GM10266 (cell line): ENCODE measurements at regions not wholly inside any gene's neighbourhood (a gene's known extent, or its start where the extent isn't known, plus 50 kb on each side); places are given as distances from the start of the nearest gene placed in this dataset.

Source experiments
- DNase-seq: peaks from one replicate; pipeline ENCODE4 v3.0.0; 2012; ENCODE audit errors: extremely low spot score
- TF ChIP-seq, protein P1 (sequence below): IDR thresholded peaks from 2 replicates; pipeline ENCODE4 v1.5.1; 2012; ENCODE audit warnings: mild to moderate bottlenecking, low read depth; ENCODE audit not compliant: control insufficient read depth, insufficient read depth; ENCODE audit errors: missing control alignments

DNA sequence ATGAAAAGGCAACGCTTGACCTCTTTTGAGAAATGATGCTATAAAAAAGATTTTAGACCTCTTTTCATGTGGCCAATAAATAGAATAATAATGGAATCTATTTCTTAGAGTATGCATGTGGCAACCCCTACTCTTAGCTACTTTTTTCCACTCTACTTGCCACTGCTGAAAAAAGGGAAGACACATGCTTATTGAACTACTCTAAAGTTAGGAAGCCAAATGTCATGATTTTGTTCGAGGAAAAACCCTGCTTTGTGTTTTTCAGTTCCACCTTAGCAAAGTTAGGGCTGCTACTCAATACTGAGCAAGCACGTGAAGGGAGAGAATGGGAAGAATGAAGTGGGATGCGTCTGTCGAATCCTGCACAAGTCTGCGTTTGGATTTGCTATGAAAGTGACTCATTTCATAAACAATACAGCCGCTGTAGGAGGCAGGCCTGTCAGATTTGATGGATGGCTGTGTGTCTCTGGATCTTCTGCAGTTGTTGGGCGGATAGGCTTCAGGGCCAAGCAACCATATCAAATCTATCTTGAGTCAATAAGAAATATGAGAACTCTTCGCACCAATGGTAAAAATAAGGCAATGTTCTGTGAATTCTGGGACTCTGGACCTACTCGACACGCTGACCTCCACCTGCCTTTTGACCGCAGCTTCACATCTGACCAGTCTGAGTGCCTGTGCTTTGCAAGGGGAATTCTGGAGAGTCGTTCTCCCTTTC, 333.6 kb downstream of the PIK3R1 start:
- DNase-seq = no peak

DNA sequence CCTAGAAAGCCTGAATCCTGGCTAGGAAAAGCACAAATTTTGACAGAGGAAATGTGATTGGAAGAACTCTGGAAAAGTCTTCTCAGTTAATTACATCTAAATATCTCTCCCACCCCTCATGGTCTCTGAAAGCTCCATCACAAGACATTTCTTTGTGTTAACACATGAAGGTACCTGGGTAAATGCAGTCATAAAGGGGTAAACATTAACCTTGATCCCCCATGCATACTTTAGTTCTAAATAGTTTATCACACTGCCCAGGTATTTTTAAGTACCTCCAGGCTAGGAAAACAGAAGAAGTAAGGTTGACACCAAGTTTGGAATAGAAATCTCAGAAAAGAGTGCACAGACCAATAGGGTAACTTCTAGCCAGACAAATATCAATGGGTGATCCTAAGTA, 334.5 kb downstream of the PIK3R1 start:
- no peak for DNase-seq
- TF ChIP-seq, protein P1, sequence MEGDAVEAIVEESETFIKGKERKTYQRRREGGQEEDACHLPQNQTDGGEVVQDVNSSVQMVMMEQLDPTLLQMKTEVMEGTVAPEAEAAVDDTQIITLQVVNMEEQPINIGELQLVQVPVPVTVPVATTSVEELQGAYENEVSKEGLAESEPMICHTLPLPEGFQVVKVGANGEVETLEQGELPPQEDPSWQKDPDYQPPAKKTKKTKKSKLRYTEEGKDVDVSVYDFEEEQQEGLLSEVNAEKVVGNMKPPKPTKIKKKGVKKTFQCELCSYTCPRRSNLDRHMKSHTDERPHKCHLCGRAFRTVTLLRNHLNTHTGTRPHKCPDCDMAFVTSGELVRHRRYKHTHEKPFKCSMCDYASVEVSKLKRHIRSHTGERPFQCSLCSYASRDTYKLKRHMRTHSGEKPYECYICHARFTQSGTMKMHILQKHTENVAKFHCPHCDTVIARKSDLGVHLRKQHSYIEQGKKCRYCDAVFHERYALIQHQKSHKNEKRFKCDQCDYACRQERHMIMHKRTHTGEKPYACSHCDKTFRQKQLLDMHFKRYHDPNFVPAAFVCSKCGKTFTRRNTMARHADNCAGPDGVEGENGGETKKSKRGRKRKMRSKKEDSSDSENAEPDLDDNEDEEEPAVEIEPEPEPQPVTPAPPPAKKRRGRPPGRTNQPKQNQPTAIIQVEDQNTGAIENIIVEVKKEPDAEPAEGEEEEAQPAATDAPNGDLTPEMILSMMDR = no peak

More for the DNA sequence above, 333.6 kb downstream of the PIK3R1 start:
- TF ChIP-seq, protein P1 = no peak

DNA sequence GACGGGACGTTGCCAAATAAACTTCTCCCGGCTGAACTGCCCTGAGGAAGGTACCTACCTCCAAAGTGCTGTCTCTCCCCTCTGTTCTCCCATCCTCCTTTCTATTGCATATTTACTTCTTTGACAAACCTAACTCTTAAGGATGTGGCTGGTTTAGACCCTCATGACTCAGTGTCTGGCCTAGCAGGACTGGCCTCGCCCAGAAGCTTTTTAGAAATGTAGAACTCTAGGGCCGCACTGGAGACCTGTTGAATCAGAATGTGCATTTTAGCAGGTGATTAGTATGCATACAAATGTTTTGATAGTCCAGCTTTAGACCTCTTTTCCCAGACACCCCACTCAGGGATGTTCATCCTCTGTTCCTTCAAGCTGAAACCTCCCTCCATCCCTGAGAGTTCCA, 335.9 kb downstream of the PIK3R1 start:
- TF ChIP-seq, protein P1 = no peak
- no peak for DNase-seq

DNA sequence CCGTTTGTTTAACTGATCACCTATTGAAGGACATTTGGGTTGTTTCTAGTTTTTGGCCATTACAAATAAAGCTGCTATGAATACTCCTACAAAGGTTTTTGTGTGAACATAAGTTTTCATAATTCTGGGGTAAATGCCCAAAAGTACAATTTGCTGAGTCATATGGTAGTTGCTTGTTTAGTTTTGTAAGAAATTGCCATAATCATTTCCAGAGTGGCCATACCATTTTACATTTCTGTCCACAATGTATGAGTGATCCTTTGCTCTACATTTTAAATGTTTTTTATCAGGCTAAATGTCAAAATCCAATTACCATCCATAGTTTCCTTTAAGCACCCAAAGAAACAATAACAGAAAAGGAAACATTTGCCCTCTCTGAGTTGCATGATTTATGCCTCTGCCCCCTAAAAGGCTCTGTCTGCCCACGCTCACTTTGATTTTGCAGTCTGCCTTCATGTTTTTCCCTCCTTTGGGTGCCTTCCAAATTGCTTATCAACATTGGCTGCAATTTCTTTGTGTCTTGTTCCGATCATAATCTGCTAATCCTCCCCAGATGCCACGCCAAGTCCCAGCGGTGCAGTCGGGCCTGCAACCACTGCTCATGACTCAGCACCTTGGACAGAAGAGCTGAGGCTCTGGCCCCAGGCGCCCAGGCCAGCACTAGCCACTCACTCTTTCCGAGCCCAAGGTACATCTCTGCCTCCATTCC, 339.2 kb downstream of the PIK3R1 start:
- TF ChIP-seq, protein P1 = no peak
- DNase-seq = no peak

DNA sequence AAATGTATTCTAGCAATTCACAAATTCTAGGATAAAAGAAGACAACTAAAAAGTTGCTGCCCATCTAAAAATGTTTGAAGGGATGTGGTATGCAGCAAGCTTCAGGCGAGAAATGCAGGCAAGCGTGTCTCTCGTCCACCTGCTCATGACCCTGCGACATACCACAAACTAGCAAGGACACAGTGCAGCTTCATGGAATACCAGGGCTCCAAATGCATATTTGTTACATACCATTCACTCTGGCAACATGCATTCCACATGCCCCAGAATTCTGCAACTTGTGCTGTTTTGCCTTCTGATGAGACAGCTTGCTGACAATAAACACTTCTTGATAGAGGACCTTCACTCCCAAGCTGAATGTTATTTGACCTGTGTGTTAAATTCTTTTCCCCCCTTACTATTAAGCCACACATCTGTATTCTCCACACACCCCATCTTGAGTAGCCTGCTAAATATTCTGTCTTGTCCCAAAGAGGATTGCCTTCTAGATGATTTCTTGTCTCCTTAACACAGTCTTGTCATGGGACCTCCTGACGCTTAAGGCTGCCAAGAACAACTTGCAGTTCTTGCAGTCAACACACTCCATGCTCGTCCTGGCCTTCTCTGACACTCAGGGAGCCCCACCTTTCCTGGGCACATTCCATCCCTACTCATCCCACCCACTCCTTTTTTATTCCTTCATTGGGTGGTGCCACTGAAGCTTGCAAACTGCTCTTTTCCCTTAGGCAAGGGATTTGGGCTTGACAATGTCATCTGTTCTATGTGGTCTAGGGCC, 340.5 kb downstream of the PIK3R1 start:
- DNase-seq = no peak
- TF ChIP-seq, protein P1 = no peak

DNA sequence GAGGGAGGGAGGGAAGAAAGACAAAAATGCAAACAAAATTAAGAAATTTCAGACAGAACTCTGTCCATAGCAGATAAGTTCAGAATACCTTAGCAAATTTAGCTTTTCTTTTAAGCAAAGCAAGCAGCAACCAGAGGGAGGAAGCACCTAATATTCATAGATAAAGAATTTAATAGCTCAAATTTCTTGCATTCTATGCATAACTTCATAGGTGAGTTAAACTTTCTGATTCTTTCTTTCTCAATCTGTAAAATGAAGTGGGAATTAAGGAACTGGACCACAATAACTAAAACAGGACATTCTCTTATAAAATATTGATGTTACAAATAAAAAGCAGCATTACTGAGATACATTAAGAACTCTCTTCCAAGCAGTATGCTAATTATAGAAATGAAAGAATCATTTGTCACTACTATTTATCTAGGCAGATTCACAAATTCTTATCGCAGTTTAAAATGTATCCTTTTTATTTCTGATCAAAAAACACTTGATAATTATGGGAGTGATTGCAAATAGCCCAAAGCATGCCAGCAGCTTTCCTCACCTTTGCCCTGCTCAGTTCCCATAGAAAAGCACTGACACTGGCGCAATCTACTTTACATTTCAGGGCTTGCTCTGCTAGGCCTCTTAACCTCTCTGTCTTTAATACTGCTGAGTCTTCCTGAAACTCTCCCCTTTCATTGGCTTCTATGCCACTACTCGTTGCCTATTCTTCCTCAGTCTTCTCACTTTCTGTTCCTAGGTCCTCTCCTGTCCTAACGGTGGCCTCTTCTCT, 341.8 kb downstream of the PIK3R1 start:
- TF ChIP-seq, protein P1 = no peak
- DNase-seq = no peak
